Hematopoietic multipotent progenitor cell (in vitro differentiated cells): ENCODE measurements at regions not wholly inside any gene's neighbourhood (a gene's known extent, or its start where the extent isn't known, plus 50 kb on each side); places are given as distances from the start of the nearest gene placed in this dataset.
"Not testable (repeated sequence)": the region's sequence is repeated elsewhere in the genome, so short reads cannot be mapped to it uniquely, and the experiment has no call there.

Experiments used
- DNase-seq, 3 donors: peaks; one replicate each; pipeline ENCODE4 v3.0.0-alpha.2; 2011 to 2015; ENCODE audit warnings: low read depth in 2 of 3, low spot score in 2 of 3

DNA sequence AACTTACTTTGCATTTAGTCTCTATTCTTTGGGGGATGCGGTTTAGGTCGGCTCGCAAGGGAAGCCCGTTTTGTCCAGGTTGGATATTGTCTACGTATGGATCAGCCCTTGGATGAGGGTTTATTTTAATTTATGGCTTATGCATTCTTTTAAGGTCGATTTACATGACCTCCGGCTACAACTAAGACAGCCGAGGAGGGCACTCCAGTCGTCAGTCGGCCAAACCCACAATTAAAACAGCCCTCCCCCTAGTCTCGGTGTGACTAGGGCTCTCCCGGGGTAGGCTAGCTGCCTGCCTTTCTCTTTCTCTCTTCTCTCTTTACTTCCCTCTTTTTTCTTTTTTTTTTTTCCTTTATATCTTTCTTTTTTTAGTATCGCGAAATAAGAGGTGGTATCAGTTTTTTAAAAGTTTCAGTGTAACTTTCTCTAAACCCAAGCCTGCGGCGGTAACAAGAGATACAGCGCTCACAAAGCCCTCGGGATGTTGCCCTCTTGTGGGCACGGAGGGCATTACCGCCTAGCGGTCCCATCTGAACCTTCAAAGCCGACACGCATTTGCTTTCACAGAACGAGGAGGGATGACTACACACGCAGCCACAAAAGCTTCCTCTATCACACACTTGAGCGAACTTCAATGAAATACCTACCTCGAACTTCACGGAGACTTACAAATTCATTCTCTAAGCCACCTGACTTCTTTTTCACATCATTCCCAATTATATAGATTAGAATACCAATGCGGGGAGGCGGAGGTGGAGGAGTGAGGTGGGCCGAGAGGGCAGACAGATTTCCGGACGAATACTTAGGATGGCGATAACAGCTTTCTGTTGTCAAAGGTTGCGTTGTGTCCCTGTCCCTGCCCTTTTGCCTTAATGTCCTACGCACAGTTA lies 132.3 kb upstream of the C11orf58 start:
- DNase-seq, result peak; percentile 50 to 95 (median 90)

DNA sequence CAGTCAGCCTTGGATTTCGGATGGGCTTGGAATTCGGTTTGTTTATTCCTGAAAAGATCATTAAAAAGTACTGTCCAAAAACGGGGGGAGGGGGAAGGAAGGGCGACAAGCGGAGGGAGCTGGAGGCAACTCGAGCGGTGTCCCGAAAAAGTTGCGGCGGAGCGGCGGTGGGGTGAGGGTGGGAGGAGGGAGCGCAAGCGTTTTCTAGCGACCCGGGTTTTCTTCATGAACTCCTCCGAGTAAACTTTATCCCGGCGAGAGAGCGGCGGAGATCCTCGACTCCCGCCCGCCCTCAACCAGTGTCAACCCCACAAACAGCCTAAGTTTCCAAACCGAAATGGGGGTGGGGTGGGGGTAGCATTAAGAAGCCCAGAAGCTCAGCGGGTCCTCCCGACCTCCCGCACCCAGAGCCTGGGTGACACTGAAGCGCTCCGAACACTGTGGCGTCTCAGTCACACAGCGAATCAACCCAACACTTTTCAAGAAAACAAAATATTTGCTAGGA lies 133.0 kb upstream of the C11orf58 start:
- DNase-seq, result peak in 1 of 3 donors; percentile 21

DNA sequence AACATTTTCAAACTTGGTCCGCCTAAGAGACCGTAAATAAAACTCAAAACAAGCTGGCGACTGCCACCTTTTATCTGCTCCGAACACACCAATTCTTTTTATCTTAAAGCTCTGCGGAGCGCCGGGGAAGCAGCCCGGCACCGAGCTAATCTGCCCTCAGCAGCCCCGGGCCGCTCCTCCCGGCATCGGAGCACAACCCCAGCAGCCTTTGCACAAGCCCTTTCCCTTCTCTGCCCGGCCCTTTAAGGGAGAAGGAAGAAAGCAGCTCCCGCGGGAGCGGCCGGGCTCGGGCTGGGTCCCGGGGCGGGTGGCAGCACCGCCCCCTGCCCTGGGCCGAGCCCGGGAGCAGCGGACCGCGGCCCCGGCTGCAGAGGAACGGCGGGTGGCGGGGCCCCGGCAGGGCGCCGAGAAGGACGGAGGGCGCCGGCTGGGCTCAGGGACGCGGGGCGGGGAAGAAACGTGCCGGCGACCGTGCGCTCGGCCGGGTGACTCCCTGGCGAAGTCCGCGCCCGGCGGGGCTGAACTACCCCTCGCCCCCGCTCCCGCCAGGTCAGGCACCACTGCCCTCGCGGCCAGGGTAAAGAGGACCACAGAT lies 133.6 kb upstream of the C11orf58 start:
- DNase-seq, result peak in 2 of 3 donors; percentile 65 to 71

DNA sequence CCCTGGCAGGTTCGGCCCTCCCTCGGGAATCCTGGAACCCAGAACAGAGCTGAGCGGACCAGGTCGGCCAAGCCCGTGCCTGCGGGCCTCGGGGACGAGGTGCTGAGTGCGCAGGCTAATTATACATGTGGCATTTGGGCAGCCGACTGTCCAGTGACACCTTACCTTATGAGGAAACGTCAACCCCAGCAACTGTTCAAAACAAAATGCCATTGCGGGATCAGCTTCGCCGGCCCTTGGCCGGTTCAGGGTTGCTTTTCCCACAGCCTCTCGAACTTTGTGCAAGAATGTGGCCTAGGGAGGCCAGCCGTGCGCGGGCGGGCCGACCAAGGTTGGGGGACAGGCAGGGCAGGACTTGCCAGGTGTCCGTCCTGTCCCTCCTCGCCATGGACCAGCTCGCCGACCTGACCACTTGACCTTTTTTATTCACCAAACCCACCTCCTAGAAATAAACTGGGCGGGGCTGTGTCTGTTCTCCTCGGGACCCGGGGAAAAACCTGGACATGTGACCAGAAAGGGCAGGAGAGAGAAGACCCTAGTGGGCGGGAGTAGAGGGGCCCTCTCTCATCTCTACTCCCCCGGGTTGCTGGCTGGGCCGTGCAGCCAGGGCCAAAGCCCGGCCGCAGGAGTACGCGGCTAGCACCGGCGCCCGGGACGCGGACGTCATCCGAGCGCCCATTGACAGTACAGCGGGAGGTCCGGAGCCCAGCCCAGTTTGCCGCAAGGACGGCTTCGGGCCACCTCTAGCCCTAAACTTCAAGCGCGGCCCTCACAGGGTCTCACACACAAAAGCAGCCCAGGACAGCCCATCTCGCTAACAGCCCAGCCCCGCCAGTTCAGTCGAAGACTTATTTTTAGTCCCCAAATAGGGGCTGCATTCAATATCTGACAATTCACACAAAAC lies 134.3 kb upstream of the C11orf58 start:
- DNase-seq, result no peak

GRCh38 chr11:16603245-16603644 lies 135.2 kb upstream of the C11orf58 start:
- DNase-seq, result no peak

DNA sequence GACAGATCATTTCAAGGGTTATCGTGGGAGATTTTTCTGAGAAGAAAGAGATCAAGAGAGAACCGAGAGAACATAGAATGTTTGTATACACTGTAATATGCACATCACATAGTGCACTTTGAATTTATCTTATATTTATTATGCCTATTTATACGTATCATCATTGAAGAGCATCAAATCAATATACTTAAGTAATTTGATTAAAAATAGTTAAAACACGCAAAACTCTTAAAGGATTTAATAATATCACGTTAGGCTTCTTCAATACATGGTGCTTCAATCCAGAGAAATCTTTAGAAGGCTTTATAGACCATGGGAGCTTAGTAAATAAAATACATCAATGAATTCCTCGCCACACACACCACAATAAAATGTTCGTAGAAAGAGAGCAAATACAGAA lies 139.5 kb upstream of the C11orf58 start:
- no peak for DNase-seq

DNA sequence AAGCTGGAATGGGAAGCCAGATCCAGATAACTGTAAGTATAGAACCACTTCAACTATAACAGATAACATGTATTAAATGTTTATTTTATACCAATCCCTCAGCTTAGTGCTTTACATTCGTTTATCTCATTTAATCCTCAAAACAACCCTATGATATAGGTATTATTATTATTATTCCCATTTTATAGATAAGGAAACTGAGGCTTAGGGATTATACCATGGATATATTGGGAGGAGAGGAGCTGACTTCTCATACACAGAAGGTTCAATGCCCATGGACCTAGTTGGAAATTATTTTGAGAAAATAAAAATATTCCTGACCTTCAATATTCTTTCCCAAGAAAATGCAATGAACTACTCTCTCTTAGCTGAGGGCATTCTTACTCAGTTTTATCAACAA lies 140.4 kb upstream of the C11orf58 start:
- no peak for DNase-seq

DNA sequence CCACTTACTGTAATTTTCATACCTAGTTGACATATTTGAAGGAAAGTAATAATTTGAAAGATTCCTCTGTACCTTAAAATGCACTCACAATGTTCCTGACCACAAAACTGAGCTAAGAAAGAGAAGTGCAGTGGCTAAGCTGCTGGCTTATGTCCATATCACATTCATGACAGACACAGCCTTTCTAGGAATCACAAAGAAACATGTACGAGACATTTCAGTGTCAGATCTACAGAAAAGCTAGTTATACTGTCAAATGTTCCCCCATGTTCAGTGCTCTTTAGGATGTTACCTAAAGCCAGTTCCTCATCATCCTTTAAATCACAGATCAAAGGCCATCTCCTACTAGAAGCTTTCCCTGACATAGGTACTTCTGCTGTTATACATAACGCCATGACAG lies 142.2 kb upstream of the C11orf58 start:
- DNase-seq, result no peak

DNA sequence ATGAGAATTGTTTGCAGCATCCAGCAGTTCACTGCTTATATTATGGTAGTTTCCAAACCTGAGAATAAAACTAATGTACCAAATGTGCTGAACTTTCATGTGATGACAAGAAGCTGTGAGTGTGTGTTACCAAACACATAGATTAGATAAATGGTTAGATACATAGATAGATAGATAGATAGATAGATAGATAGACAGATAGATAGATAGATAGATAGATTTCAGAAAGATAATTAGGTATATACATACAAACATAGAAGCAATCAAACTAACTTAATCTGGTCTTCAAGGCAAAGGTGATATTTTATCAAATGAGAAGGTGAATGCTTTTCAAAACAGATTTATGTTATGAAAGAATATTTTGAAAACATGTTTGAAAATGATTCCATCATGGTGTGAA lies 147.3 kb upstream of the C11orf58 start:
- DNase-seq, result no peak

- DNase-seq, result no peak
Measured at GRCh38 chr11:16587670-16588069, 150.8 kb upstream of the C11orf58 start.

DNA sequence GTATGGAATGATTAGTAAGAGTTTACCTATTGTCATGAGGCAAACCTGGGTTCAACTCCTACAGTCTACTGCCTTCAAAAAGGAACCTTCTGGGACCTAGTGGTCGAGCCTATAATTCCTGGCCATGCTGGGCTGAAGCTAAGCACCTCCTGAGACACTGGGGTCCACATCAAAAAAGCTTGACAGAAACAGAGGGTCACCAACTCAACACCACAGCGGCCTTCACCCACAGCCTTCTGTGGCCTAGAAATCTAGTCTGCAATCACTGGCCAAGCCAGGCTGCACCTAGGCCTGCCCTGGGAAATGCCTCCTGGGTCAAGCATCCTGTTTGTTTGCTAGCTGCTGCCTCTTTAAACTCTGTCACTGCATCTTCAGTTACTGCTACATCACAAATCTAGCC lies 153.9 kb upstream of the C11orf58 start:
- no peak for DNase-seq

- DNase-seq, result not testable (repeated sequence)
Measured at GRCh38 chr11:16581078-16581477, 157.4 kb upstream of the C11orf58 start.

GRCh38 chr11:16577490-16577889 lies 161.0 kb upstream of the C11orf58 start:
- DNase-seq, result no peak

GRCh38 chr11:16574889-16575288 lies 163.6 kb upstream of the C11orf58 start:
- not testable (repeated sequence) for DNase-seq

- no peak for DNase-seq
Measured at GRCh38 chr11:16572945-16573344, 165.5 kb upstream of the C11orf58 start.

DNA sequence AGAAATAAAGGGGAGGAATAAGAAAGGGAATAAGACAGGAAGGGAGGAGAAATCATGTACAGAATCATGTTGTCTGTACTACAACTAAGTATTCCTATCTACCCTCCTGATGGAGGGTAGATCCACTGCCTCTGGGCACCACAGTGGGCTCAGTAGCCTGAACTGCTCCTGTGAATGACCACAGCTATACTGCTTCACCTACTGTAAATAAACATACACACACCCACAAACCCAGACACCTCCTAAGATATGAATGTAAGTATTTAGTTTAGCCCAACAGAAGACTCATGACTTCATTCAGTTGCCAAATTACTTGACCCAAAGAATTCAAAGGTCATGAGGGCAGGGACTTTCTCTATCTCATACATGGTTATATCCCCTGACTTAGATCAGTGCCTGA lies 177.3 kb upstream of the C11orf58 start:
- no peak for DNase-seq

DNA sequence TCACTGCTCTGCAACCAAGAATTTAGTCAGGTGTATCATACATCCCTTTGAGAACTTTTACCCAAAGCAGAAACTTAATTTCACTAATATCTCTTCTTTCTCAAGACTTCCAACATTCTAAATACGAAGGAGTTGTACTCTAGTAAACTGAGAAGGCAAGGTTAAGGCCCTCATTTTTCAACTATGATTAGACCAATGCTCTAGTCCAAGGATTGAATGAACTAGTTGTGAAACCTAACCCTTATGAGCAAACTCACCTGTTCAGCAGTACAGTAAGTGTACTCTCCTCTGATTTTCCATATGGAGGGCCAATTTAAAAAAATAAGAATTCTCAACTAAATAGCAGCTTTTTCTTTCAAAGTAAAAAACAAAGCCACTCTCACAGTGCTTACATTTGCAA lies 180.0 kb upstream of the C11orf58 start:
- DNase-seq, result no peak

DNA sequence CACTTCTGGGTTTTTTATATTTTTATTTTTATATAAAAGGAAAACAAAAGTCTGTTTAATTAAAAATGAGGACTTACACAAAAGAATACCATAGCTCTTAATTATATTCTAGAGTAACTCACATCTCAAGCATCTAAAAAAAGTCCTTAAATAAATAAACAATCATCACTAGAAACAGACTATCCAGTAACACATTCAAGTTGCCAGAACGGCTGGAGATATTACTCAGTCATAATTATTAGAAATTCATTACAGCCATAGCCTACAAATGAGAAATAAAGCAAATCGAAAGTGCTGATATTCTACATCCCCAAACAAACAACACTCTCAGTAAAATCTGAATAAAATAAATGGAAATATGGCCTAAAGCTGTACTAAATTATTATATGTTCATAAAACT lies 182.5 kb upstream of the C11orf58 start:
- no peak for DNase-seq

- no peak for DNase-seq
Measured at GRCh38 chr11:16554361-16554760, 184.1 kb upstream of the C11orf58 start.

- DNase-seq, result no peak
Measured at GRCh38 chr11:16547879-16548278, 190.6 kb upstream of the C11orf58 start.

GRCh38 chr11:16543642-16544041 lies 187.3 kb upstream of the SOX6 start:
- no peak for DNase-seq
